Gastrocnemius medialis (tissue), 4 donors: ENCODE measurements at regions not wholly inside any gene's neighbourhood (a gene's known extent, or its start where the extent isn't known, plus 50 kb on each side); places are given as distances from the start of the nearest gene placed in this dataset.

ENCODE experiments used
- ATAC-seq, 2 donors: fragments of 150-250 bp; one replicate each; pipeline ENCODE4 v1.9.1; 2016
- DNase-seq, 2 donors: peaks; one replicate each; pipeline ENCODE4 v3.0.0-alpha.2; 2019
- H3K27ac ChIP-seq, 4 donors: fragments of 200-600 bp; sonication (generic); 1 replicate in 1 of 4; 2 replicates in 3 of 4; pipeline ENCODE4 v1.5.1; 2016 to 2018; ENCODE audit warnings: mild to moderate bottlenecking in 2 of 4, moderate library complexity in 1 of 4
- H3K27me3 ChIP-seq, 3 donors: fragments of 200-600 bp; sonication (generic) in 2 of 3; 1 replicate in 1 of 3; 2 replicates in 2 of 3; pipeline versions ENCODE4 v1.5.1 to v1.6.0; 2016 to 2019; ENCODE audit warnings: mild to moderate bottlenecking in 1 of 3, moderate library complexity in 1 of 3
- H3K36me3 ChIP-seq, 2 donors: fragments of 200-600 bp; sonication (generic) in 1 of 2; one replicate each; pipeline ENCODE4 v1.5.1; 2017 to 2018
- H3K4me1 ChIP-seq, 2 donors: fragments of 200-600 bp; sonication (generic) in 1 of 2; one replicate each; pipeline ENCODE4 v1.5.1; 2016 to 2017; ENCODE audit warnings: mild to moderate bottlenecking in 2 of 2
- H3K4me3 ChIP-seq, 4 donors: fragments of 200-600 bp; sonication (generic) in 3 of 4; 1 replicate in 1 of 4; 2 replicates in 3 of 4; pipeline ENCODE4 v1.5.1; 2016 to 2019; ENCODE audit warnings: mild to moderate bottlenecking in 2 of 4
- H3K9me3 ChIP-seq, 3 donors: fragments of 200-600 bp; sonication (generic) in 2 of 3; 1 replicate in 1 of 3; 2 replicates in 2 of 3; pipeline ENCODE4 v1.5.1; 2016 to 2019
- POLR2A ChIP-seq, 2 donors: fragments of 450-650 bp; IDR thresholded peaks; one replicate each; pipeline ENCODE4 v1.6.1; 2017; ENCODE audit warnings: antibody characterized with exemption in 2 of 2, mild to moderate bottlenecking in 2 of 2, moderate library complexity in 2 of 2
- in situ Hi-C, 4 donors: fragments of 200-750 bp; cut with MboI; loops; one replicate each; pipeline versions ENCODE4 v1.15.0 to v1.8.0; 2017; ENCODE audit warnings: low sequenced_read_pairs in 4 of 4
- intact Hi-C: fragments of 100-400 bp; cut with DNase I; formaldehyde crosslinking; loops from one replicate; pipeline ENCODE4 v1.15.1; 2023; ENCODE audit warnings: low total_unique reads
- TF ChIP-seq, protein P1 (sequence below), 5 experiments: fragments of 450-650 bp in 3 of 5; fragments of 200-600 bp in 2 of 5; sonication (generic) in 2 of 5; IDR thresholded peaks in 4 of 5; conservative IDR thresholded peaks in 1 of 5; 1 replicate in 4 of 5; 2 replicates in 1 of 5; pipeline ENCODE4 v1.5.1; 2016 to 2019; ENCODE audit warnings: antibody characterized with exemption in 5 of 5, mild to moderate bottlenecking in 3 of 5, moderate library complexity in 3 of 5

DNA sequence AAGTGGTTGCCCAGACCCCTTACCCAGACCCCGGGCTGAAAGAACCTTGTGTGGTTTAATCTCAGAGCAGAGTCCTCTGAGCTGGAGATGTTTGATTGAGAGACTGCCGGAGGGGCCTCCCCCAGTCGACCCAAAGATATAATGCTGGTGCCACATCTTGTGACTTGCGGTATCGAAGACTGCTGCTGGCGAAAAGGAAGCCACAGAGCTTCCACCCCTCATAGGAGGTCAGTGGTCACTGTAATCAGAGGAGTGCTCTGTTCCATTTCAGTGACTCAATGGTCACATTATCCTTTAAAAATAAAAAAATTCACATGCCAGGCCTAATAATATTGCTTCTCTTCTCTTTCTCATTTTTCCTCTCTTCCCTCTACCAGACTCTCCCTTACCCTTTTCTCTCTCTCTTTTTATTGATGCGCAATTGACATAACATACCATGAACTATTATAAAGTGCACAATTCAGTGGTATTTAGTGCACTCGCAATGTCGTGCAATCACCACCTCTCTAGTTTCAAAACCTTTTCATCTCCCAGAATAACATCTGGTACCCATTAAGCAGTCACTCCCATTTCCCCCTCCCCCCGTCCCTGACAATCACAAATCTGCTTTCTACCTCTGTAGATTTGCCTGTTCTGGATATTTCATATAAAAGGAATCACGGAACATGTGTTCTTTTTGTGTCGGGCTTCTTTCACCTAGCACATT is 52.6 kb upstream of the LYST start:
- Histone ChIP-seq H3K9me3 (no peaks in the 10 kb centered on the region), H3K27ac (no peak overlapping the region), H3K36me3 (no peaks in the 10 kb centered on the region), H3K4me1 (no peaks in the 10 kb centered on the region), H3K4me3 (no peak overlapping the region), H3K27me3 (no peaks in the 10 kb centered on the region)
- in situ Hi-C loops (no loop called here), intact Hi-C loops (no loop called here)
- no peak for TF ChIP-seq POLR2A (IDR thresholded peaks at IDR 0.05)
- TF ChIP-seq, protein P1, sequence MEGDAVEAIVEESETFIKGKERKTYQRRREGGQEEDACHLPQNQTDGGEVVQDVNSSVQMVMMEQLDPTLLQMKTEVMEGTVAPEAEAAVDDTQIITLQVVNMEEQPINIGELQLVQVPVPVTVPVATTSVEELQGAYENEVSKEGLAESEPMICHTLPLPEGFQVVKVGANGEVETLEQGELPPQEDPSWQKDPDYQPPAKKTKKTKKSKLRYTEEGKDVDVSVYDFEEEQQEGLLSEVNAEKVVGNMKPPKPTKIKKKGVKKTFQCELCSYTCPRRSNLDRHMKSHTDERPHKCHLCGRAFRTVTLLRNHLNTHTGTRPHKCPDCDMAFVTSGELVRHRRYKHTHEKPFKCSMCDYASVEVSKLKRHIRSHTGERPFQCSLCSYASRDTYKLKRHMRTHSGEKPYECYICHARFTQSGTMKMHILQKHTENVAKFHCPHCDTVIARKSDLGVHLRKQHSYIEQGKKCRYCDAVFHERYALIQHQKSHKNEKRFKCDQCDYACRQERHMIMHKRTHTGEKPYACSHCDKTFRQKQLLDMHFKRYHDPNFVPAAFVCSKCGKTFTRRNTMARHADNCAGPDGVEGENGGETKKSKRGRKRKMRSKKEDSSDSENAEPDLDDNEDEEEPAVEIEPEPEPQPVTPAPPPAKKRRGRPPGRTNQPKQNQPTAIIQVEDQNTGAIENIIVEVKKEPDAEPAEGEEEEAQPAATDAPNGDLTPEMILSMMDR (IDR thresholded peaks at IDR 0.05 in 4 of 5, conservative IDR thresholded peaks at IDR 0.05 in 1 of 5): no peak
- no peak for ATAC-seq
- no peak for DNase-seq

DNA sequence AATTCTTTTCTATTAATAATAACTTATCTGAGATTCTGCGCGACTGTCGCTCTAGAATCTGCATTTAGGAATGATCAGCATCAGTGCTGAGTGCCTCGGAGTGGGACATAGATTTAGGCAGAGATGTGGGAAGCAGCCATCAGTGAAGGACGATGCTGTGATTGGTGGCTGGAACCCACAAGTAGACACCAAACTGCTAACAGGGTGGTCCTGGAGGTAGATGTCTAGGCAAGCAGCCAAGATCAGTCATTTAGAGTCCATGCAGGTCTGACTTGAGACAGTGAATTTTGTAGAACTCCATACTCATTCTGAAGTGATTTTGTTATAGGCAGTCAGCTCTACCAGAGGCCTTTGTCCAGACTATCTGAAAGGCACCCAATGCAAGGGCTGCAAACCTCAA is 51.8 kb upstream of the LYST start:
- intact Hi-C loops (no loop called here), in situ Hi-C loops (no loop called here)
- Histone ChIP-seq H3K9me3 (no peaks in the 10 kb centered on the region), H3K27ac (peak overlapping the region in 3 of 4 donors; percentile 23 to 61 (median 61)), H3K4me1 (no peaks in the 10 kb centered on the region), H3K4me3 (no peak overlapping the region), H3K27me3 (no peaks in the 10 kb centered on the region), H3K36me3 (no peaks in the 10 kb centered on the region)
- TF ChIP-seq POLR2A (IDR thresholded peaks at IDR 0.05): no peak
- TF ChIP-seq, protein P1 (IDR thresholded peaks at IDR 0.05 in 4 of 5, conservative IDR thresholded peaks at IDR 0.05 in 1 of 5): no peak
- no peak for DNase-seq
- no peak for ATAC-seq

DNA sequence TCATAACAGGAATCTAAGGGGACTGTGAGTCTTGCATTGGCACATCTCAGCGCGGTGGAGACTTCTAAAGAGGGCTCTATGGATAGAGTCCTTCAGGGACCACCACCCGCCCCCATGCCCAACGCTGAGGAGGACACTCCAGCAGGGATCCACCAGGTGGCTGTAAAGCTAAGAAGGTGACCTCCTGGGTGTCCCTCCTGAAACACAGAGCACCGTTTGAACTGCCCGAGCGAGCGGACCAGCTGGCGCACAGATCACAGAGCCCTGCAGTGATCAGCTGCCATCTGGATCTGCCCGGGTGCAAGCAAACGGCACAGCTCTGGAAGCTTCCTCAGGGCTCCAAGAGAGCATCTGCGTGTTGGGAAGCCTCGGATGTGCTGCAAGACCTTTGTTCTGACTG is 51.3 kb upstream of the LYST start:
- H3K9me3 ChIP-seq: no peaks in the 10 kb centered on the region
- H3K27me3 ChIP-seq: no peaks in the 10 kb centered on the region
- in situ Hi-C loops: no loop called here
- H3K27ac ChIP-seq: peak overlapping the region; percentile 23 to 61 (median 42)
- no peak for DNase-seq
- no peaks in the 10 kb centered on the region for H3K36me3 ChIP-seq
- intact Hi-C loops: no loop called here
- no peaks in the 10 kb centered on the region for H3K4me1 ChIP-seq
- no peak for TF ChIP-seq POLR2A (IDR thresholded peaks at IDR 0.05)
- TF ChIP-seq, protein P1 (IDR thresholded peaks at IDR 0.05 in 4 of 5, conservative IDR thresholded peaks at IDR 0.05 in 1 of 5): no peak
- ATAC-seq: no peak
- H3K4me3 ChIP-seq: no peak overlapping the region

DNA sequence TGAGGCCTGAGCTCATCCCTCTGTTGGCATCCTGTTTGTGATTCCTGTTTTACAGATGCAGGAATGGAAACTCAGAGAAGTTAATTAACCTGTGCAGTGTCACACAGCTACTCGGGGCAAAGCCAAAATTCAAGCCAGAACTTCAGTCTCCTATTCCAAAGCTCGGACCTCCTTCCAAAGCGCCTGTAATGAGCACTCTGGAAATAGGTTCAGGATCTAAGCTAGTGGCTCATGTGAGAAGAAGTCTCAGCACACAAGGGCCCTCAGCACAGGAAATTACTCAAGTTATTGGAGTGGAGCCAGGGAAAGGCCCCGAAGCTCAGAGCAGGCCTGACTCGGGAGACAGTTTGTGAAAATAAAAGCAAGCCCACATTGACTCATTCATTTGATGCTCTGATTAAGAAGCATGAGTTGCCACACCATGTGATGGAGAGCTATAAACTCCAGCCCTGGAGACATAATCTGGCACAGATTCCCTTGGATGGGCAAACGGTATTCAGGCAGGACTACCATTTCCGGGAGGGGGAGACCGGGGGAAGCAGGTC is 50.6 kb upstream of the LYST start:
- H3K27me3 ChIP-seq: no peaks in the 10 kb centered on the region
- TF ChIP-seq POLR2A (IDR thresholded peaks at IDR 0.05): peak; percentile 8 to 16
- TF ChIP-seq, protein P1 (IDR thresholded peaks at IDR 0.05 in 4 of 5, conservative IDR thresholded peaks at IDR 0.05 in 1 of 5): no peak
- no peaks in the 10 kb centered on the region for H3K36me3 ChIP-seq
- in situ Hi-C loops: no loop called here
- H3K4me1 ChIP-seq: no peaks in the 10 kb centered on the region
- no peak overlapping the region for H3K4me3 ChIP-seq
- intact Hi-C loops: no loop called here
- ATAC-seq (peak; percentile 93 to 97), DNase-seq (peak; percentile 69 to 78)
- peak overlapping the region; percentile 61 to 72 (median 68) for H3K27ac ChIP-seq
- no peaks in the 10 kb centered on the region for H3K9me3 ChIP-seq
